ENCODE measurements at regions not wholly inside any gene's neighbourhood (a gene's known extent, or its start where the extent isn't known, plus 50 kb on each side); places are given as distances from the start of the nearest gene placed in this dataset.

GRCh38 chr20:11281240-11281639, 607.4 kb upstream of the JAG1 start:
- ChIA-PET CTCF (interaction anchor here (0.7 kb wide), 1 partner anchor 81 kb away, joined by 4 read pairs; no protein-coding TSS in a partner anchor), SMC1A (ENCODE audit: uncharacterized antibody, unreplicated experiment) (interaction anchor here (0.6 to 1.5 kb wide), 2 partner anchors 9 to 191 kb away, joined by 3 to 9 read pairs; no protein-coding TSS in a partner anchor), RAD21 (ENCODE audit: unreplicated experiment) (interaction anchor here (1.0 kb wide), 1 partner anchor 558 kb away, joined by 3 read pairs; no protein-coding TSS in a partner anchor), POLR2A (interaction anchor here (1.3 kb wide), 1 partner anchor 10 kb away, joined by 4 read pairs; no protein-coding TSS in a partner anchor)
- intact Hi-C loops (cut with micrococcal nuclease; ENCODE audit: unreplicated experiment) (no loop called here), in situ Hi-C loops (cut with MboI) (no loop called here)
- no peaks in the 10 kb centered on the region for H3K36me3 ChIP-seq (ENCODE audit: control insufficient read depth in 2 of 2, insufficient read depth in 2 of 2, low read length in 1 of 2)
- no peak for FAIRE-seq
- H3K4me3 ChIP-seq, result no peak overlapping the region
- no peak for ATAC-seq
- no peaks in the 10 kb centered on the region for H4K20me1 ChIP-seq (ENCODE audit: control insufficient read depth, insufficient read depth)
- H3K9me3 ChIP-seq (replicated peaks; ENCODE audit: control insufficient read depth, insufficient read depth, low read length), result no peaks in the 10 kb centered on the region; the same call in 2 of the 3 replicates
- no peaks in the 10 kb centered on the region for H3K79me2 ChIP-seq (ENCODE audit: control insufficient read depth, insufficient read depth, low read length)
- no peak overlapping the region for H2AFZ ChIP-seq (ENCODE audit: control insufficient read depth, low read depth, low read length)
- H3K27me3 ChIP-seq (replicated peaks in 1 of 2; ENCODE audit: control insufficient read depth in 2 of 2, insufficient read depth in 2 of 2, low read length in 1 of 2), result no peaks in the 10 kb centered on the region
- no TSS peak for BruUV-seq (replicated peaks)
- TF ChIP-seq ETV6 (conservative IDR thresholded peaks at IDR 0.05 in 1 of 2, IDR thresholded peaks at IDR 0.05 in 1 of 2; ENCODE audit: borderline replicate concordance in 1 of 2, low read depth in 1 of 2) (no peak), USF2 (IDR thresholded peaks at IDR 0.05; ENCODE audit: borderline replicate concordance, low read depth, low read length) (no peak), BCL3 (IDR thresholded peaks at IDR 0.05; ENCODE audit: borderline replicate concordance, insufficient read depth, low read depth, low read length, poor library complexity, severe bottlenecking) (no peak), SIN3A (IDR thresholded peaks at IDR 0.05; ENCODE audit: low read depth, low read length) (no peak), SMAD1 (IDR thresholded peaks at IDR 0.05; ENCODE audit: low read depth, partially characterized antibody) (no peak), GABPA (IDR thresholded peaks at IDR 0.05; ENCODE audit: low read depth) (no peak), CHD4 (IDR thresholded peaks at IDR 0.05) (no peak), IKZF2 (IDR thresholded peaks at IDR 0.05) (no peak), CEBPZ (IDR thresholded peaks at IDR 0.05; ENCODE audit: low read depth, low read length) (no peak)
- H3K9ac ChIP-seq (ENCODE audit: control insufficient read depth, insufficient read depth, low read length), result no peak overlapping the region
- no peak overlapping the region for H3K4me2 ChIP-seq (ENCODE audit: control insufficient read depth, insufficient read depth)
- 32% methylated on average over 3 of the region's 3 CpGs for WGBS (ENCODE audit: insufficient coverage, insufficient replicate concordance, low lambda C conversion rate, missing lambda C conversion rate)
- no peaks in the 10 kb centered on the region for H3K4me1 ChIP-seq (ENCODE audit: control insufficient read depth, insufficient read depth, low read length)
- H3K27ac ChIP-seq (ENCODE audit: control insufficient read depth, insufficient read depth), result no peak overlapping the region
- no peak for DNase-seq (ENCODE audit: low read depth, low spot score)

All from GM12878 (cell line).